ENCODE measurements at regions not wholly inside any gene's neighbourhood (a gene's known extent, or its start where the extent isn't known, plus 50 kb on each side); places are given as distances from the start of the nearest gene placed in this dataset.

GRCh38 chr4:134024251-134024650, 177.3 kb downstream of the PABPC4L start:
- CTCF ChIA-PET = no interaction called here
- intact Hi-C loops (cut with micrococcal nuclease; ENCODE audit: unreplicated experiment) = no loop called here
- H3K36me3 Mint-ChIP-seq (ENCODE audit: insufficient read depth, unreplicated experiment) = no peaks in the 10 kb centered on the region
- no peak for TF ChIP-seq CTCF (IDR thresholded peaks at IDR 0.05; ENCODE audit: unreplicated experiment)
- DNase-seq = peak; percentile 0
- H3K4me1 Mint-ChIP-seq (ENCODE audit: low read depth, unreplicated experiment) = no peaks in the 10 kb centered on the region
- no peak overlapping the region for H3K27ac Mint-ChIP-seq (ENCODE audit: unreplicated experiment)
- no peaks in the 10 kb centered on the region for H3K27me3 Mint-ChIP-seq (ENCODE audit: unreplicated experiment)
- H3K4me3 Mint-ChIP-seq (ENCODE audit: low read depth, unreplicated experiment) = no peak overlapping the region
- no TSS peak for BruUV-seq (replicated peaks)
- no peaks in the 10 kb centered on the region for H3K9me3 Mint-ChIP-seq (ENCODE audit: low read depth, unreplicated experiment)

GRCh38 chr4:134019657-134020056, 181.9 kb downstream of the PABPC4L start:
- intact Hi-C loops (cut with micrococcal nuclease; ENCODE audit: unreplicated experiment) = no loop called here
- H3K4me1 Mint-ChIP-seq (ENCODE audit: low read depth, unreplicated experiment) = no peaks in the 10 kb centered on the region
- BruUV-seq (replicated peaks) = no TSS peak

GRCh38 chr4:134018846-134019245, 182.7 kb downstream of the PABPC4L start:
- no peaks in the 10 kb centered on the region for H3K27me3 Mint-ChIP-seq (ENCODE audit: unreplicated experiment)
- no peak overlapping the region for H3K27ac Mint-ChIP-seq (ENCODE audit: unreplicated experiment)
- H3K4me3 Mint-ChIP-seq (ENCODE audit: low read depth, unreplicated experiment) = no peak overlapping the region
- CTCF ChIA-PET = no interaction called here
- no peaks in the 10 kb centered on the region for H3K9me3 Mint-ChIP-seq (ENCODE audit: low read depth, unreplicated experiment)
- no TSS peak for BruUV-seq (replicated peaks)
- no peak for TF ChIP-seq CTCF (IDR thresholded peaks at IDR 0.05; ENCODE audit: unreplicated experiment)
- DNase-seq = no peak
- intact Hi-C loops (cut with micrococcal nuclease; ENCODE audit: unreplicated experiment) = no loop called here
- H3K36me3 Mint-ChIP-seq (ENCODE audit: insufficient read depth, unreplicated experiment) = no peaks in the 10 kb centered on the region
- no peaks in the 10 kb centered on the region for H3K4me1 Mint-ChIP-seq (ENCODE audit: low read depth, unreplicated experiment)

More at GRCh38 chr4:134019657-134020056, 181.9 kb downstream of the PABPC4L start:
- Mint-ChIP-seq H3K36me3 (ENCODE audit: insufficient read depth, unreplicated experiment) (no peaks in the 10 kb centered on the region), H3K4me3 (ENCODE audit: low read depth, unreplicated experiment) (no peak overlapping the region), H3K27ac (ENCODE audit: unreplicated experiment) (no peak overlapping the region), H3K9me3 (ENCODE audit: low read depth, unreplicated experiment) (no peaks in the 10 kb centered on the region), H3K27me3 (ENCODE audit: unreplicated experiment) (no peaks in the 10 kb centered on the region)
- no peak for TF ChIP-seq CTCF (IDR thresholded peaks at IDR 0.05; ENCODE audit: unreplicated experiment)
- no peak for DNase-seq
- CTCF ChIA-PET = no interaction called here

- H3K9me3 Mint-ChIP-seq (ENCODE audit: low read depth, unreplicated experiment) = peaks cover 3% of the 10 kb centered on the region
- H3K4me1 Mint-ChIP-seq (ENCODE audit: low read depth, unreplicated experiment) = no peaks in the 10 kb centered on the region
- no peaks in the 10 kb centered on the region for H3K27me3 Mint-ChIP-seq (ENCODE audit: unreplicated experiment)
- H3K36me3 Mint-ChIP-seq (ENCODE audit: insufficient read depth, unreplicated experiment) = no peaks in the 10 kb centered on the region
- TF ChIP-seq CTCF (IDR thresholded peaks at IDR 0.05; ENCODE audit: unreplicated experiment) = no peak
- BruUV-seq (replicated peaks) = no TSS peak
- intact Hi-C loops (cut with micrococcal nuclease; ENCODE audit: unreplicated experiment) = no loop called here
- CTCF ChIA-PET = no interaction called here
- no peak for DNase-seq
- no peak overlapping the region for H3K27ac Mint-ChIP-seq (ENCODE audit: unreplicated experiment)
- H3K4me3 Mint-ChIP-seq (ENCODE audit: low read depth, unreplicated experiment) = no peak overlapping the region
These were observed 200.5 kb downstream of the PABPC4L start for GRCh38 chr4:134001057-134001456.

- no TSS peak for BruUV-seq (replicated peaks)
- no peaks in the 10 kb centered on the region for H3K27me3 Mint-ChIP-seq (ENCODE audit: unreplicated experiment)
- no peak for DNase-seq
- intact Hi-C loops (cut with micrococcal nuclease; ENCODE audit: unreplicated experiment) = no loop called here
- H3K27ac Mint-ChIP-seq (ENCODE audit: unreplicated experiment) = no peak overlapping the region
- no peak for TF ChIP-seq CTCF (IDR thresholded peaks at IDR 0.05; ENCODE audit: unreplicated experiment)
- H3K36me3 Mint-ChIP-seq (ENCODE audit: insufficient read depth, unreplicated experiment) = no peaks in the 10 kb centered on the region
- CTCF ChIA-PET = no interaction called here
- no peaks in the 10 kb centered on the region for H3K4me1 Mint-ChIP-seq (ENCODE audit: low read depth, unreplicated experiment)
- H3K9me3 Mint-ChIP-seq (ENCODE audit: low read depth, unreplicated experiment) = peaks cover 10% of the 10 kb centered on the region
- no peak overlapping the region for H3K4me3 Mint-ChIP-seq (ENCODE audit: low read depth, unreplicated experiment)
These were observed 204.2 kb downstream of the PABPC4L start for GRCh38 chr4:133997436-133997835.

All from Calu3 (cell line).